ENCODE measurements at regions not wholly inside any gene's neighbourhood (a gene's known extent, or its start where the extent isn't known, plus 50 kb on each side); places are given as distances from the start of the nearest gene placed in this dataset.
A peak's percentile ranks its signal among the peaks of the same experiment; 100 is the strongest.
"Not testable (repeated sequence)": the region's sequence is repeated elsewhere in the genome, so short reads cannot be mapped to it uniquely, and the experiment has no call there.

GRCh38 chr20:11995805-11996567 is 78.3 kb downstream of the BTBD3 start:
- H3K27ac Mint-ChIP-seq: no peak overlapping the region
- H3K27me3 Mint-ChIP-seq (ENCODE audit: low read depth): no peaks in the 10 kb centered on the region
- H3K4me1 Mint-ChIP-seq (ENCODE audit: low read depth): no peaks in the 10 kb centered on the region
- no peaks in the 10 kb centered on the region for H3K36me3 Mint-ChIP-seq (ENCODE audit: low read depth)
- no peaks in the 10 kb centered on the region for H3K9me3 Mint-ChIP-seq
- intact Hi-C loops (cut with micrococcal nuclease): no loop called here
- no peak overlapping the region for H3K4me3 Mint-ChIP-seq (ENCODE audit: low read depth)
- DNase-seq (ENCODE audit: low spot score): no peak

- H3K4me3 Mint-ChIP-seq (ENCODE audit: low read depth); H3K27me3 Mint-ChIP-seq (ENCODE audit: low read depth); intact Hi-C loops (cut with micrococcal nuclease); DNase-seq (ENCODE audit: low spot score); H3K27ac Mint-ChIP-seq; H3K36me3 Mint-ChIP-seq (ENCODE audit: low read depth); H3K4me1 Mint-ChIP-seq (ENCODE audit: low read depth); H3K9me3 Mint-ChIP-seq: not testable (repeated sequence)
Measured at GRCh38 chr20:12004776-12005175, 87.1 kb downstream of the BTBD3 start.

DNA sequence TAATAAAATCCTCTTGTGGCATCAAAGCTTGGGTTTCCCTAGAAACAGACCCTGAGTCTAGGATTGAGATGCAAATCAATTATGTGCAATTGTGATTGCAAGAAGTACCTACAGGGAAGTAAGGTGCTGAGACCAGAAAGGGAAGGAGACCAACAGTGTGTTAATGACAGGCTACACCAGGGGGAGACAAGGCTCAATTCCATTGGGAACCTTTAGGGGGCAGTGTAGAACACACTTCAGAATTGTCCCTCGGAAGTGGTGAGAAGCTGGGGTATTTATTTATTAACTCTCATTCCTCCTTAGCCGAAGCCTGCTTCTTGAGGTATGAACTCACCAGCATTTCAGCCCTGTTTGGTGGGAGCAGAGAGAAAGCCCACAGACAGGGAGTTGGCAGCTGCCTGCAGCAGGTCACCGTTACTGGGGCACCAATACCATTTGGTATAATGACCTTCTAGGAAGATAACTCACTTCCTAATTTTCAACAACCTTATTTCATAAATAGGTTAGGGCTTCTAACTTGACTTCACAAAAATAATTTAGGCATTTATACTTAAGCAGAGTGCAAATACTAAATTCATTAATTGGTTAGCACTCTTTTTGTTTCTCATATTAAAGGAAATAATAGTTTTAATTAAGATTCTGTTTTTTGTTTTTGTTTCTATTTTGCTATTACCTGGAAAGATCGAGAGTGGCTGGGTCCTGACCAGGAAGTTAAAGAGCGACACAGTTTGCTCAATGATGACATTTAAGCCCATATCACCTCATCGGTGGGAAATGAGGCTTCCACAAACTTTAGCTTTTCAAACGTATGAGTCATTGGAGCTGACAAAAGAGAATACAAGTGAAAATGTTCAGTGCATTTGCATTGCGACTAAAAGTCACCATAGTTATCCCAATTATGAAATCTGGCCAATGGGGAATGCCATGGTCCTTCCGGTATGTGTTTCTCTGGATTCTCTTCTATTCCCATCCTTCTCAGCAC is 94.8 kb downstream of the BTBD3 start:
- no peaks in the 10 kb centered on the region for H3K9me3 Mint-ChIP-seq
- intact Hi-C loops (cut with micrococcal nuclease): no loop called here
- DNase-seq (ENCODE audit: low spot score): peak; percentile 15
- no peaks in the 10 kb centered on the region for H3K36me3 Mint-ChIP-seq (ENCODE audit: low read depth)
- H3K27ac Mint-ChIP-seq: no peak overlapping the region
- H3K4me1 Mint-ChIP-seq (ENCODE audit: low read depth): peaks cover 4% of the 10 kb centered on the region
- no peak overlapping the region for H3K4me3 Mint-ChIP-seq (ENCODE audit: low read depth)
- no peaks in the 10 kb centered on the region for H3K27me3 Mint-ChIP-seq (ENCODE audit: low read depth)

GRCh38 chr20:12014276-12014675 is 96.6 kb downstream of the BTBD3 start:
- Mint-ChIP-seq H3K36me3 (ENCODE audit: low read depth) (no peaks in the 10 kb centered on the region), H3K4me3 (ENCODE audit: low read depth) (no peak overlapping the region), H3K9me3 (no peaks in the 10 kb centered on the region), H3K4me1 (ENCODE audit: low read depth) (peaks cover 4% of the 10 kb centered on the region), H3K27ac (no peak overlapping the region), H3K27me3 (ENCODE audit: low read depth) (no peaks in the 10 kb centered on the region)
- no peak for DNase-seq (ENCODE audit: low spot score)
- intact Hi-C loops (cut with micrococcal nuclease): no loop called here

DNA sequence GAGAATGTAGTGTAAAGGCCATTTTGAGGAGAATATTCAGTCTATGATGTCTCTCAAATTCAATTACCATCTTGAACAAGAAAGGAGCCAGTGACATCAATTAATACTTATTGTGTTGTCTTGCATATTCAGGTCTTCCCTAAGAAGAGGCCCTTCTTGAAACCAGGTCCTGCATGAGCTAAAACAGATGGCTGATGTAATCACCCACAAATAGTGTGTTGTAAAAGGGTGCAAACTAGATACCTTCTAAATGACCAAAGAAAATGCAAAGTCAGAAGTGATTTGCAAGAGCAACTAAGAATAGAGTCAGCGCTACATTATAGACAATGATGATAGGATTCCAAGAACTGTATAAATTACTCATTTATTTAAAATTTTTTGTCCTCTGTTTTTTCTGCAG is 97.0 kb downstream of the BTBD3 start:
- intact Hi-C loops (cut with micrococcal nuclease): no loop called here
- Mint-ChIP-seq H3K27ac (no peak overlapping the region), H3K4me1 (ENCODE audit: low read depth) (peaks cover 4% of the 10 kb centered on the region), H3K9me3 (no peaks in the 10 kb centered on the region), H3K27me3 (ENCODE audit: low read depth) (no peaks in the 10 kb centered on the region), H3K36me3 (ENCODE audit: low read depth) (no peaks in the 10 kb centered on the region), H3K4me3 (ENCODE audit: low read depth) (no peak overlapping the region)
- DNase-seq (ENCODE audit: low spot score): no peak

DNA sequence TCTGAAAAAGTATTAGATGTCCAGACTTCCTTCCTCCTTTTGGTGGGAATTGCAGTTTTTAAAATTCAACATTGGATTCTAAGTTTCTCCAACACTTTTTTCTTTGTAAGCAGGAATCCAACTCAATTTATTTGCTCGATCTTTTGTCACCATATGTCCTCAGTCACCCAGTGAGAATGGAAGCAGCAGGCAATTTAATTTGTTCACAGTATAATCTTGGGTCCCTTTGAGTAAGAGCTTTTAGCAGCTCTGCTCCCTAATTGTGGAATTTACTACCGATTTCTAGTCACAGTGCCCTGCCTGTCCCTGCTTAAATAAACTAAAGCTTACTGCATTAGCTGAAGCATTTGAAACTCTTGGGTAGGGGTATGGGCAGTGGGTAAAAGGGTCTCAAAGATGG is 98.6 kb downstream of the BTBD3 start:
- no peaks in the 10 kb centered on the region for H3K27me3 Mint-ChIP-seq (ENCODE audit: low read depth)
- H3K4me1 Mint-ChIP-seq (ENCODE audit: low read depth): peaks cover 1% of the 10 kb centered on the region
- no peak overlapping the region for H3K4me3 Mint-ChIP-seq (ENCODE audit: low read depth)
- no peak overlapping the region for H3K27ac Mint-ChIP-seq
- intact Hi-C loops (cut with micrococcal nuclease): no loop called here
- no peaks in the 10 kb centered on the region for H3K9me3 Mint-ChIP-seq
- no peak for DNase-seq (ENCODE audit: low spot score)
- H3K36me3 Mint-ChIP-seq (ENCODE audit: low read depth): no peaks in the 10 kb centered on the region

- H3K9me3 Mint-ChIP-seq: no peaks in the 10 kb centered on the region
- intact Hi-C loops (cut with micrococcal nuclease): no loop called here
- no peaks in the 10 kb centered on the region for H3K4me1 Mint-ChIP-seq (ENCODE audit: low read depth)
- H3K4me3 Mint-ChIP-seq (ENCODE audit: low read depth): no peak overlapping the region
- no peaks in the 10 kb centered on the region for H3K27me3 Mint-ChIP-seq (ENCODE audit: low read depth)
- H3K36me3 Mint-ChIP-seq (ENCODE audit: low read depth): no peaks in the 10 kb centered on the region
- DNase-seq (ENCODE audit: low spot score): no peak
- H3K27ac Mint-ChIP-seq: no peak overlapping the region
Measured at GRCh38 chr20:12019715-12020114, 102.0 kb downstream of the BTBD3 start.

GRCh38 chr20:12020846-12021245 is 103.2 kb downstream of the BTBD3 start:
- H3K9me3 Mint-ChIP-seq: peaks cover 1% of the 10 kb centered on the region
- H3K4me3 Mint-ChIP-seq (ENCODE audit: low read depth): no peak overlapping the region
- no peaks in the 10 kb centered on the region for H3K36me3 Mint-ChIP-seq (ENCODE audit: low read depth)
- DNase-seq (ENCODE audit: low spot score): no peak
- H3K27ac Mint-ChIP-seq: no peak overlapping the region
- intact Hi-C loops (cut with micrococcal nuclease): no loop called here
- no peaks in the 10 kb centered on the region for H3K27me3 Mint-ChIP-seq (ENCODE audit: low read depth)
- H3K4me1 Mint-ChIP-seq (ENCODE audit: low read depth): no peaks in the 10 kb centered on the region

DNA sequence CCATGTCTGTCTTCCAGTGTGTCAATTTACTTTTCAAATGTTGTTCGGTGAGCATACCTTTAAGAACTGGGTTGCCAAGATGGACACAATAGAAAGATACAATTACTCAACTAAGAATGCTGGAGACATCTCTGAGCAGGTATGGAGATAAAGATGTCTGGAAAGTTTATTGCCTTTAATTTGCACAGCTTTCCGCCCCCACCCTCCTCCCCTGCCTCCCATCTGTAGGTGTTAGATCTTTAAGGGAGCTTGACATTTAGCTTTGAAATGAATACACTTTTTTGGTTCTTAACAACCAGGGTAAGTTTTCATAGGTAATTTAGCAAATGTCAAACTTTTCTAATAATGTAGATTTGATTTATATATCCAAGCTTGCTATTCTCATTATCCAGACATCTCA is 104.4 kb downstream of the BTBD3 start:
- Mint-ChIP-seq H3K4me3 (ENCODE audit: low read depth) (no peak overlapping the region), H3K27ac (no peak overlapping the region), H3K4me1 (ENCODE audit: low read depth) (no peaks in the 10 kb centered on the region), H3K36me3 (ENCODE audit: low read depth) (no peaks in the 10 kb centered on the region), H3K9me3 (peaks cover 3% of the 10 kb centered on the region), H3K27me3 (ENCODE audit: low read depth) (no peaks in the 10 kb centered on the region)
- intact Hi-C loops (cut with micrococcal nuclease): no loop called here
- no peak for DNase-seq (ENCODE audit: low spot score)

DNA sequence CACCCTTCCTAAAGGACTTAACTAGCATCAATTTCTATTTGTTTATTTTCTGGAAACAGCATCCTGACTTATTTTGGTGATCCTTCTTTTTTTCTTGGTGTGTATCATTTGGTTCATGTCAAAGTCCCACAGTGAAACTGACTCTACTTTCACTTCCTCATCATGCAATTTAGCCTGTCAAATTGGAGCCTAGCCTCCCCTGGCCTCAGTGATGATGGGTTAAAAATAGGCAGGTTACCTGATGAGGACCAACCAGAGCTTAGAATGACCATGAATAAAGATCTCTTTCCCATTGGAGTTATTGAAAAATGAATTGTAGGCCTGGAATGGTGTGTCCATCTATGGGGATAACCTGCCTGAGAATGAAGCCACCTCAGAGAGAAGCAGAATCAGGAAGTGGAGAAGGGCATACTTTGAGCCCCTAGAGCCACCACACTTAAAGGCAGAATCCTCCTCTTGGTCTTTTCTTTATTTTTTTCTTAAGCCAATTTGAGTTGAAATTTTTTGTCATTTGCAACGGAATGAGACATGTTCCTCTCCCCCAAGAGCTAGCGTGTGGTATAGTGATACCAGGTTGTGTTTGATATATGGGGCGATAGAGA is 105.6 kb downstream of the BTBD3 start:
- Mint-ChIP-seq H3K9me3 (peaks cover 3% of the 10 kb centered on the region), H3K4me1 (ENCODE audit: low read depth) (no peaks in the 10 kb centered on the region), H3K27ac (no peak overlapping the region), H3K36me3 (ENCODE audit: low read depth) (no peaks in the 10 kb centered on the region), H3K27me3 (ENCODE audit: low read depth) (no peaks in the 10 kb centered on the region), H3K4me3 (ENCODE audit: low read depth) (no peak overlapping the region)
- intact Hi-C loops (cut with micrococcal nuclease): no loop called here
- DNase-seq (ENCODE audit: low spot score): no peak

DNA sequence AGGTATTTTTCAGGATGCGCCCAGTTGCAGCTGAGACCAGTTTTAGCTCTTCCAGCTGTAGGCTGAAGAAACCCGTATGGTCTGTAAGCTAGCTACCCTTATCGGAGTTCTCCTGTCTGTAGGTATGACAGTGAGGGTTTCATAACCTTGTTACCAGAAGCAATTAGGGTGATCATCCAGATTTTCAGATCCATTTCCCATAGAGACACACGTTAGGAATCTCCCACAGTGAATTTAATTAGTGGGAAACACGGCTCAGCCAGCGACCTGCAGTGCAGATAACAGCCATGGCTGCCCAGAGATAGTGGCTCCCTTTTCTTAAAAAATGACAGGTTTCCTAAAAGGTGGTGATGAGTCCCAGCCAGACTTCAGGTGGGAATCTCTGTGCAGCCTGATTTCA is 111.1 kb downstream of the BTBD3 start:
- DNase-seq (ENCODE audit: low spot score): no peak
- intact Hi-C loops (cut with micrococcal nuclease): no loop called here
- H3K4me1 Mint-ChIP-seq (ENCODE audit: low read depth): no peaks in the 10 kb centered on the region
- H3K27ac Mint-ChIP-seq: no peak overlapping the region
- peaks cover 3% of the 10 kb centered on the region for H3K9me3 Mint-ChIP-seq
- no peak overlapping the region for H3K4me3 Mint-ChIP-seq (ENCODE audit: low read depth)
- H3K27me3 Mint-ChIP-seq (ENCODE audit: low read depth): no peaks in the 10 kb centered on the region
- H3K36me3 Mint-ChIP-seq (ENCODE audit: low read depth): no peaks in the 10 kb centered on the region

DNA sequence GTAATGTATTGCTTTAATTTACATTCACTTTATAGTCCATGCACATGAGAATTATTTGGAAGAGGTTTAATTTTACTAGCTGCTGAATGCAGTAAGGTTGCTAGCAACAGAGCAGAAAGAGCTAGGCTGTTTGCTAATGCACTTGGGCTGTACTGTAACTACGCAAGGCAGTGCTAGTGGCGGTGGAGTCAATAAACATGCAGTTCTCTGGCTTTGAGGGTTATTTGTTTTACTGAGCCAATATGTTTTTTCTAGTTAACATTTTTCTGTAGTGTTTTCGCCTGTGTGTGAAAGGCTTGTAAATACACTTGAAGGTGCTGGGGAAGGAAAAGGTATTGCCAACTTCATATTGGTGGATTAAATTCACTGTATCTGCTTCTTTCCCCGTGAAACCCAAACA is 112.8 kb downstream of the BTBD3 start:
- no peak for DNase-seq (ENCODE audit: low spot score)
- no peaks in the 10 kb centered on the region for H3K36me3 Mint-ChIP-seq (ENCODE audit: low read depth)
- intact Hi-C loops (cut with micrococcal nuclease): no loop called here
- H3K27ac Mint-ChIP-seq: no peak overlapping the region
- no peak overlapping the region for H3K4me3 Mint-ChIP-seq (ENCODE audit: low read depth)
- H3K4me1 Mint-ChIP-seq (ENCODE audit: low read depth): no peaks in the 10 kb centered on the region
- H3K27me3 Mint-ChIP-seq (ENCODE audit: low read depth): no peaks in the 10 kb centered on the region
- H3K9me3 Mint-ChIP-seq: peaks cover 3% of the 10 kb centered on the region

DNA sequence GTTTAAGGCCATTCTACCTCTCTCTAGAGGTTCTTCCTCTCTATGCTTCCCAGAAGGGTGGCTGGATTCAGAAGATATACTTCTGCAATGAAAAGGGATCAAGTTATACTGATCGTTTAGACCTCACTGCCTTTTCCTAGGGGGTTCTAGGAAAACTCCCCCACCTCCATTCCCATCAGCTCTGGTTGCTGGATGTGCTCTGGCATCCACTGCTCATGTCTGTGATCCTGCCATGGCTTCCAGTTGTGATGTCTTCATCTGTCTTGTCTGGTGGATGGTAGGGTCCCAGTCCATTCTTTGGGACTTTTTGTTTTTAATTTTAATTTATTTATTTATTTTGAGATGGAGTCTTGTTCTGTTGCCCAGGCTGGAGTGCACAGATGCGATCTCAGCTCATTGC is 118.4 kb downstream of the BTBD3 start:
- intact Hi-C loops (cut with micrococcal nuclease): no loop called here
- no peaks in the 10 kb centered on the region for H3K9me3 Mint-ChIP-seq

More for the DNA sequence above, 118.4 kb downstream of the BTBD3 start:
- no peak overlapping the region for H3K27ac Mint-ChIP-seq
- no peaks in the 10 kb centered on the region for H3K27me3 Mint-ChIP-seq (ENCODE audit: low read depth)
- H3K4me3 Mint-ChIP-seq (ENCODE audit: low read depth): no peak overlapping the region
- DNase-seq (ENCODE audit: low spot score): no peak
- no peaks in the 10 kb centered on the region for H3K4me1 Mint-ChIP-seq (ENCODE audit: low read depth)
- no peaks in the 10 kb centered on the region for H3K36me3 Mint-ChIP-seq (ENCODE audit: low read depth)
